ENCODE measurements at regions not wholly inside any gene's neighbourhood (a gene's known extent, or its start where the extent isn't known, plus 50 kb on each side); places are given as distances from the start of the nearest gene placed in this dataset.
"Not testable (repeated sequence)": the region's sequence is repeated elsewhere in the genome, so short reads cannot be mapped to it uniquely, and the experiment has no call there.

DNA sequence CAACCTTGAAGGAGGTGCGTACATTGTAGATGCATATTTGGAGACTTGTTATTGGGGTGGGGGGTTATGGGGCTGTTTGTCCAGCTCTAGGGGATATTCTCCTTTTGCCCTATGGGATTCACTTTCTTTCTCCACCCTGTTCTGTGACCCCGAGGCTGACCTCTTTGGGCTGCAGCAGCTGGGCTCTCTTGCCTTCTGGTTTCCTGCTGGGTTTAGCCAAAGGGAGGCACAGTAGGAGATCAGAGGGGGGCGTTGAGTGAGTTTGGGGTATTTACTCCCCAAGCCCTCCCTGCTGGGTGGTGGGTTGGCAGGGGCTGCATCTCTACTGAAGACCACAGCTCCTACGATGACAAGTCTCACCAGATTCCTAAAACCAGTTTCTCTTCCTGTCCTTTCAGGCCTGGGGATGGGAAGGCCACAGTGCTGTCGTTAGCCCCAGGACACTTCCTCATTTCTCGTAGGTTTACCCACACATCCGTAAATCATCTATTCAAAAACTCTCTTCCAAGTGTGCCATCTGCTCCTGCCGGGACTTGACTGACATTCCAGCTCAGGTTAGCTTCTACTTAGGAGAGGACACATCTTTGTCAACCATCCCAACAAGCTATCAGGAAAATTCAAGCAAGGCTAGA is 127.1 kb downstream of the TMEM30B start:
- no peak for DNase-seq

DNA sequence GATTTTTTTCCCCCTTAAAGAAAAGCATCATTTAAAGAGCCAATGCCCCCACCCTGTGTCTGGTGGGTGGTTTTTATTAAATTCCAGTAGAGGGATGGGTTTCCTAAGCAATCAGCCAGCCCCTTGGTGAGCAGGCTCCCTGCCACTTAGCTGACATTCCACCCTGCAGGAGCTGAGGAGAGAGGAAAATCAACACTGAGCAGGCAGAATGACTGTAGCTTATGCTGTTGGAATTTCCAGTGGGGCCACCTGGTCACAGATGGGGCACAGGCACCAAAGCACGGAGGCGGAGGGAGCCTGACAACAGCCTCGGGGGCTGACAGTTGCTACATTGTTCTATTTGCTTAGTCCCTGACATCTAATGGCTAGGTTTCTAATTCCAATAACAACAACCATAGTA is 127.7 kb downstream of the TMEM30B start:
- DNase-seq = no peak

DNA sequence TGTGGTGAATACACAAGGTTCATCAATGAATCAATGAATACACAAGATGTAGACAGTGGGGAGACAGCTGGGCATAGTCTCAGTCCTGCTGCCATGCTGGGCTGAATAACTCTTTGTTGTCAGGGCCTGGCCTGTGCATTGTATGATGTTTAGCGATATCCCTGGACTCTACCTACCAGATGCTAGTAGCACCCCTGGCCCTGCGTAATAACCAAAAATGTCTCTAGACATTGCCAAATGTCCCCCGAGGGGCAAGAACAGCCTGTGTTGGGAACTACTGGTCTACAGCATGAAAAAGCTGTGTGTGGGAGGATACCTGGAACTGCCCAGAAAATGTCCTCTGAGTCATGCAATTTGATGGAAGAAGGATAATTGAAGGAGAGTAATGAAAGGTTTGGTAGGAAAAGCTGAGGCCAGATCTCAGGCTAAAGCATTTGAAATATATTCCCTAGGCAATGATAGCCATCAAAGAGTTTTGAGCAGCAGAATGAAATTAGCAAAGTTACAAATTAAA is 128.2 kb downstream of the TMEM30B start:
- DNase-seq = no peak

DNA sequence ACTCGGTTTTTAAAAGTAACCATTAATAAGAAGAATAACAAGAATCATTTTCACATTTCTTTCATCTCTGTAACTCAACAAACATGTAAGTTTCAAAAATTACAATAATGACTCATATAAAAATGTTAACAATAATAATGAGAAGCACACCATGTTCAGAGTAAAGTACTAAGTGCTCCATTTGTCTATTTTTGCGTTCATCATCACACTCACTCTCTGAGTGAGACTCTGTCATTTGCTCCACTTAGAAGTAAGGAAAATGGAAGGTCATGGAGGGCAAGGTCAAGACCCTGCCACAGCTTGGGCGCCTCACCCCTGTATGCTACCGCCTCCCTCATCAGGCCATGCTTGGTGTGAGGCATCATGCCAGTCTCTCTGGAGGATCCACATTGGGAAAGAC is 129.9 kb downstream of the TMEM30B start:
- no peak for DNase-seq

DNA sequence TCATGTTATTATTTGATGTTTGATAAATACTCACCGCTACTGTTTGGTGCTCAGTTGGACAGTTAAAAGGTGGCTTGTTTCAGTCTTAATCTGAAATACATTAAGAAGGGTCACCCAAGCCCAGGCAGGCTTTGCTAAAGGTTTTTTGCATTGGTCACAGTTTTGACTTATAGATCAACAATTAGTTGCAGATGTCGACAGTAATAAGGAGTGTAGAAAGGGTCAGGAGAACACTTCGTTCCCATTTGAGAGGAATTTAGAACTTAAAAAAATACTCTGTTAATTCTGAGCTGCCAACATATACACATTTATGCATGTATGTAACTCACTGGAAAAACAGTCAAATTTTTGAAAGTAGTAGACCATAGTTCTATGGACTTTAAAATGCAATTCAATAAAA is 130.3 kb downstream of the TMEM30B start:
- DNase-seq = no peak

DNA sequence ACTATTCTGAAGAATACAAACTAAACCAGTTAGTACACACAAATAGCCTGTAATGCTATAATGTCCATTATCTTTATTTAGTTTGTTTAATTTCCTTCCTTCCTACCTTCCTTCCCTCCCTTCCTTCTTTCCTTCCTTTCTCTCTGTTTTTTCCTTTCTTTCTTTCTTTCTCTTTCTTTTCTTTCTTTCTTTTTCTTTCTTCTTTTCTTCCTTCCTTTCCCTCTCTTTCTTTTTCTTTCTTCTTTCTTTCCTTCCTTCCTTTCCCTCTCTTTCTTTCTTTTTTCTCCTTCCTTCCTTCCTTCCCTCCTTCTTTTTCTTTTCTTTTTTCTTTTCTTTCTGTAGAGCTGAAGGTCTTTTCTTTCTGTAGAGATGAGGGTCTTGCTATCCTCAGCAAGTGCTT is 131.2 kb downstream of the TMEM30B start:
- no peak for DNase-seq

DNA sequence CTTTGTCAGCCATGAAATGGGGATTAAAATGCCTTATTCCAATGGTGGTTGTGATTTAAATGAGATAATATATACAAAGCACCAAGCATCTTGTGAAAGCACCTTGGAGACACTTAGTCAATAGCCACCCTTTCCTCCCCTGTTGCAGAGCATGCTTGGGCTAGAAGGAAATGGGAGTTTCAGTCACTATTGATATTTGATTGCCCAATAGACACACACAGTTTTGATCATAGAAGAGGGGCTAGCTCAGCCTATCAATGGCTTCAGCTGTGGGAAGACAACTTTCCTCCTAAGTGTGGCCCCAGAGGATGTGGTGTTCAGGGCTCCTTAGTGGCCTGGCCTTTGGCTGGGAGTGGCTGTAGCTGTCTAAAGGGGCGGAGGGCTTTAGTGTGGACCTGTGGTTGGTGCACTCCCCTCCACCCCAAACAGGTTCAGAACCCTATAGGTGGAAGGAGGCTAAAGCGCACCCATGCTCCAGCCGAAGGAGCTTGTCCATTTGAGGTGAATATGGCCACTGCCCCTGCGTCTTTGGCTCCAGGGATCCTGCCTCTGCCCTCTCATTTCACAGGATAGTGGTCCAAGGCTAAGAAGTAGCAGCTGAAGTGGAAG is 132.3 kb downstream of the TMEM30B start:
- no peak for DNase-seq

DNA sequence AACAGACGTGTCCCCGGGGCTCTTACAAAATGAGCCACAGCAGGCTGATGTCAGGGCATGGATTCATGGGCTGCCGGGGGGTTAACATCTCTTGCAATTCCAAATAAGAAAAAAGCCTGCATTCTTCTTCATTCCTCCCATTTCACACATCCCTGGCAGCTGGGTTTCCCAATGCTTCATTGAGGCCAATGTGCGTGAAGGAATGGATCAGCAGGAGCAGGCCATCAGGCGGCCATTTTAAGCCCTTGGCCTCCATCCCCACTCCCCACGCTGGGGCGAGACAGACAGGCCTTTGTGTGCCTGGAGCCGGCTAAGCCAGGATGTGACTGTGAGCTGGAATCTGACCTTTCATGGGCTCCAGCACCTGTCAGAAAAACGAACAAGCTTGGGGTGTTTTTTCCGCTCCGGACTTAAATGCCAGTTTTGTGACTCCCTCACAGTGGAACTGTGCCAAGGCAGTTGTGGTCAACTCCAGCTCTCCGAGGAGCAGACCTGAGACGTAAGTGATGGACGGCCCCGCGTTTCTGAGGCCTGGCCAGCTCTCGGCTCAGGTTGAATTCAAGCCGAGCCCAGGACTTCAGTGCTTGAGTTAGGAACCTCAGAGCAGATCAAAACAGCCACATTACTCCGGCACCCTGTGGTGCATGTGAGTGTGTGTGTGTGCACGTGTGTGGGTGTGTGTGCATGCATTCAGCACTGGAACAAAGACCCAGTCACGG is 133.1 kb downstream of the TMEM30B start:
- no peak for DNase-seq

DNA sequence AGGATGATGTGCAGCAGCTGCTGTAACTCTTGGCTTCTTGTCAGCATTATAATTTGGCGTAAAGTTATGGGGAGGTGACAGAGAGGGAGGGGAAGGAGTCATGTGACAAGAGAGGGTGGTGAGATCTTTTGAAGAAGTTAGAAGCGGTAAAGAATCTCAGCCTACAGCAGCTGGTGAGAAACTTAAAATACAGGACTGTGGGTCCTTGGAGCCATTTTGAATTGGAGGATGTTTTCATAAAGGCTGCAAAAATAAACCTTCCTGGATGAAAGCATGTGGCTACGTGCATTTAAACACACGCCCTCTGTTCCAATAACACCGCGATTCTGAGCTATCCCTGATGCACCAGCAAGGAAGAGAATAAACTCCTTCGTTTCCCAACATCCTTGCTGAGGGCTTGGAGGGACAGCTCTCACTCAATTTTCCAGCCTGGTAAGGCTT is 133.7 kb downstream of the TMEM30B start:
- DNase-seq = no peak

DNA sequence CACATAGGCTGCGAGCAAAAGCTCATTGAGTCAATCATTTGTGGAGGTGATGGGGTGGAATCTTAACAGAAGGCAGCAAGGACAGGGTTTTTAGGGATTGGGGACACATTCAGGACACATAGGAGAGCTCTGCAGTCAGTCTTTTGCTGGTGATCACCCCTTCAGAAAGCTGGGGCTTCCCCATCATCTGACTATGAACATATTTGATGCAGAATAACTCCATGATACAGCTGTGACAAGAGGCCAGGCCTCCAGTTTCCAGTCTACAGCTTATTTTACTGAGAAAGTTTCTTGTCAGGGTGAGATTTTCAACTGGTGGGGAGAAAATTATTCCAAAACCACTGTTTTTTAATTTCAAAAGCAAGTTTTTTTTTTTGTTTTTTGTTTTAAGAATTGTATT is 134.2 kb downstream of the TMEM30B start:
- no peak for DNase-seq

DNA sequence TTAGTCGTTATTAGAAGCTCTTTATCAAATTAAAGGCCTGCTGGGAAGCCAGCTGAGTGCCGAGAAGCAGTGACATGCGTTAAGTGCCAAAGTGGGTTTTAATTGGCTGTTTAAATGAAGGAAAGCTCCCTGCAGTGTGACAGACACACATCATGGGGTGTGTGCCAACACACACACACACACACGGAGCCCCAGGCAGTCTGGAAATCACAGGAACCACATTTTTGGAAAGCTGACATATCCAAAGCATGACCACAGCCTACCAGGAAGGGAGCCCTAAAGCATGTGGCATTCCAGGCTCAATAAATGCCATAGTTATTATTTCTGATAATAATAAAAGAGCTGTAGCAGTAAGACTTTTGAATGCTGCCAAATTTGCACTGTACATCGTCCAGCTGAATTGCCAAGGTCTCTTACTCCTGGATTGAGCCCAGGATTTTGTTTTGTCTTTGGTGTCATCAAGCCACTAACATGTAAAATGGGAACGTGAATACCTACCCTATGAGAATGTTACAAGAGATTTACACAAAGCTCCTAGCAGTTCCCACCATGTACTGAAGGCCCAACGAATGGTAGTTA is 135.1 kb downstream of the TMEM30B start:
- DNase-seq = no peak

DNA sequence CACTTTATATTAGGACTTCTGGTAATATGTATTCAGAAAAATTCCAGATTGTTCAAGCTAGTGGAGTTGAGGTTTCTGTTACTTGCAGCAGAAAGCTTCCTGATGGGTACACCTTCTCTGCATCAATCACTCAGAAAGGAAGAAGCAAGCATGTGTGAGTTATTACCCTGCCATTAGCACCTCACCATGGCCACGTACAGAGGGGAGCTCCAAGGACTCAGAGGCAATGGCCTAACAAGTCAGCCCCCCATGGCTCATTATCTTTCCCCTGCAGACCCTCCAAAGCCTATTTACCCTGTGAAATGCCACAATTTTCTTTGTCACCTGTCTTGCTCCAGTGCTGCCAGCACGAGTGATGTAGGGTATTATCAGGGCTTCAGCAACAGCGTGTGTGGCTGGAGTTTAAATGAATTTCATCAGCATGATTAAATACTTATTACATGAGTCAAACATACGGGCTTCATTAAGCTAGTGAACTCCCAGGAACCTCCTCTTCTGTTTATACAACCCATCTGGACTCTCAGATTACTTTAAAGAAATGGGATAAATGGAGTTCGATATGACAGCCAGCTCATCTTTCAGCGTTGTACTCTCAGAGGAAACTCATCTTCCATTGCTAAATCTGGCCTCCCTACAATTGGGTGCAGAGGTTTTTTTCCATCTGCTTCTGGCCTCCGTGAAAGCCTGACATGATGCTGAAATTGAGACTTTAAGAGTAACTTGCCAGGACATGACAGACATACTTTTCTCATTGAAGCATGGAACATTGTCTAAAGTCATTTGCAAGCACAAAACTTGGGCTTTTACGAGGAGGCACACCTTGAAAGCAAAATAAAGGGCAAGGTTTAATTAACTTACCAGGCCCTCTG is 135.9 kb downstream of the TMEM30B start:
- no peak for DNase-seq

DNA sequence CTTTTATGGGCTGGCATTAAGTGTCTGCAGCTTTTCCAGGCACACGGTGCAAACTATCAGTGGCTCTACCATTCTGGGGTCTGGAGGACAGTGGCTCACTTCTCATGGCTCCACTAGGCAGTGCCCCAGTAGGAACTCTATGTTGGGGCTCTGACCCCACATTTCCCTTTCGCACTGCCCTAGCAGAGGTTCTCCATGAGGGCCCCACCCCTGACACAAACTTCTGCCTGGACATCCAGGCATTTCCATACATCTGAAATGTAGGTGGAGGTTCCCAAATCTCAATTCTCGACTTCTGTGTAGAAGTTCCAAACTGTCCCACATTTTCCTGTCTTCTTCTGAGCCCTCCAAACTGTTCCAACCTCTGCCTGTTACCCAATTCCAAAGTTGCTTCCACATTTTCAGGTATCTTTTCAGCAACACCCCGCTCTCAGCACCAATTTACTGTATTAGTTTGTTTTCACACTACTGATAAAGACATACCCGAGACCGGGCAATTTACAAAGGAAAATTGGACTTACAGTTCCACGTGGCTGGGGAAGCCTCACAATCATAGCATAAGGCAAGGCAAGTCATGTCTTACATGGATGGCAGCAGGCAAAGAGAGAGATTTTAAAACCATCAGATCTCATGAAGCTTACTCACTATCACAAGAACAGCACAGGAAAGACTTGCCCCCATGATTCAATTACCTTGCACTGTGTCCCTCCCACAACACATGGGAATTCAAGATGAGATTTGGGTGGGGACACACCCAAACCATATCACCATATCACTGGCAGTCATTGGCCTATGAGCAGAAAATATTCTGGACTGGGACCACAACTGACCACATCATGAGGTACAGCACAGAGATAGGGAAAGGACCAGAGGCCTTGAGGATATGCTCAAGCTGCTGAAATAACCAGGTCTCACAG is 136.8 kb downstream of the TMEM30B start:
- DNase-seq = not testable (repeated sequence)

DNA sequence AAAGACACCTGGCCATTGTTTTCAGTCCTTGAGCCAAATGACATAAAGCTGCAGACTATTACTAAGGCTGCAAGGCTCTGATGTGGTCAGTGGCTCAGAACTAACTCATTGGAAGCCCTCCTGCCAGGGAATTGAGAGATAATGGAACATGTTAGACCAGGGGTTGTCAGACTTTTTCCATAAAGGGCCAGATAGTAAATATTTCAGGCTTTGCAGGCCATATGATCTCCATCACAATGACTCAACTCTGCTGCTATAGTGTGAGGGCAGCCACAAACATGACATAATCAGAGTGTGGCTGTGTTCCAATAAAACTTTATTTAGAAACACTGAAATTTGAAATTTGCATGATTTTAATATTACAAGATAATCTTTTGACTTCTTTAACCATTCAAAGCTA is 140.3 kb downstream of the TMEM30B start:
- DNase-seq = no peak

DNA sequence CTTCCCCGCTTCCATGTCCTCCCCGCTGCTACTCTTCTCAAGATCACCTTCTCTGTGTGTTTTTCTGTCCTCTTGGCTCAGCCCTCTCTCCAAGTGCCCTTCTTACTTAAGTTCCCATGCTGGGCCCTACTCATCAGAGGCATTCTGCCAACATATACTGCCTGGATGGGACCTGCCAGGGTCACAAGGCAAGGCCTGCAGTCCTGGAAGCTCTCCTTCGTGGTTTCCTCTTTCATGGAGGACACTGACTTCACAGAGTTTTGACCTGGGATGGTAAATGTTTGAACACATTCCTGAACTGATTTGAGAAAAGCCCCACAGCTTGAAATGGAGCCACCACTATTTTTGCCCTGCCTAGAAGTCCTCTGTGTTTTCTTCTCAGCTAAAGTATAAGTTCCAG is 140.9 kb downstream of the TMEM30B start:
- DNase-seq = no peak

DNA sequence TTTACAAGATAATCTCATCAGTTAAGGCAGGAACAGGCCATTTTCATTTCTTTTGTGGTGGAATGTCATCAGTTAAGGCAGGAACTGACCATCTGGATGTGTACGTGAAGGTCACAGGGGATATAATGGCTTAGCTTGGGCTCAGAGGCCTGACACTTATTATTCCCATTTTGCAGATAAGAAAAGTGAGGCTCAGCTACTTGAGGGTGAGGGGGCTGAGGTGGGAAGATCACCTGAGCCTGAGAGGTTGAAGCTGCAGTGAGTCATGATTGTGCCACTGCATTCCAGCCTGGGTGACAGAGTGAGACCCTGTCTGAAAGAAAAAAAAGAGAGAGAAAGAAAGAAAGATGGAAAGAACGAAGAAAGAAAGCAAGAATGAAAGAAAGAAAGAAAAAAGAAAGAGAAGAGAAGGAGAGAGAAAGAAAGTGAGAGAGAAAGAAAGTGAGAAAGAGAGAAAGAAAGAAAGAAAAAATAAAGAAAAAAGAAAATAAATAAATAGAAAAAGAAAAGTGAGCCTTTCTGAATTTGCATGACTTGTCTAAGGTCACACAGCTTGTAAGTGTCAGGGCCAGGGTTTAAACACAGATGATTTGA is 142.0 kb downstream of the TMEM30B start:
- DNase-seq = no peak

DNA sequence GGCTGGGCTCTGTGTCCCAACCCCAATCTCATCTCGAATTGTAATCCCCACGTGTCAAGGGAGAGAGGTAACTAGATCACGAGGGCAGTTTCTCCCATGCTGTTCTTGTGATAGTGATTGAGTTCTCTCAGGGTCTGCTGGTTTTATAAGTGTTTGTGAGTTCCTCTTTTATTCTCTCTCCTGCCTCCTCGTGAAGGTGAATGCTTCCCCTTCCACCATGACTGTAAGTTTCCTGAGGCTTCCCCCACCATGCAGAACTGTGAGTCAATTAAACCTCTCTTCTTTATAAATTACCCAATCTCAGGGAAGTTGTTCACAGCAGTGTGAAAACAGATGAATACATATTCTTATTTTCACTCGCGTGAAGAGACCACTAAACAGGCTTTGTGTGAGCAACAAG is 148.2 kb downstream of the TMEM30B start:
- DNase-seq = no peak

DNA sequence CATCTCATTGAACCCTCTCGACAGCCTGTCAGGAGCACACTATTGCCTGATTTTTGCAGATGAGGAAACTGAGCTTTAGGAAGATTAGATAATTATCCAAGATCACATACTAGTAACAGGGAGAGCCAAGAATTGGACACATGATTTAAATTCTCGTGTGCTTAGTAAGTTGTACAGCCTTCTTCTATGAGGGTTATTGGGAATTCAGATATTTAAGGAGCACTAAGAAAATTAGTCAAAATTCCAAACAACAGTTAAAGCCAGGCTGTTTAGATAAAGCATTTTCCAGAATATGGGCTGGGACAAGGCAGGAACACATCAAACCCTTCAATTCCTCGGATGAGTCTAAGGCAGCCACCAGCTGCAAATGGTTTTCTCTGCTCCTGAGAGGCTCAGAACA is 148.8 kb downstream of the TMEM30B start:
- DNase-seq = no peak

DNA sequence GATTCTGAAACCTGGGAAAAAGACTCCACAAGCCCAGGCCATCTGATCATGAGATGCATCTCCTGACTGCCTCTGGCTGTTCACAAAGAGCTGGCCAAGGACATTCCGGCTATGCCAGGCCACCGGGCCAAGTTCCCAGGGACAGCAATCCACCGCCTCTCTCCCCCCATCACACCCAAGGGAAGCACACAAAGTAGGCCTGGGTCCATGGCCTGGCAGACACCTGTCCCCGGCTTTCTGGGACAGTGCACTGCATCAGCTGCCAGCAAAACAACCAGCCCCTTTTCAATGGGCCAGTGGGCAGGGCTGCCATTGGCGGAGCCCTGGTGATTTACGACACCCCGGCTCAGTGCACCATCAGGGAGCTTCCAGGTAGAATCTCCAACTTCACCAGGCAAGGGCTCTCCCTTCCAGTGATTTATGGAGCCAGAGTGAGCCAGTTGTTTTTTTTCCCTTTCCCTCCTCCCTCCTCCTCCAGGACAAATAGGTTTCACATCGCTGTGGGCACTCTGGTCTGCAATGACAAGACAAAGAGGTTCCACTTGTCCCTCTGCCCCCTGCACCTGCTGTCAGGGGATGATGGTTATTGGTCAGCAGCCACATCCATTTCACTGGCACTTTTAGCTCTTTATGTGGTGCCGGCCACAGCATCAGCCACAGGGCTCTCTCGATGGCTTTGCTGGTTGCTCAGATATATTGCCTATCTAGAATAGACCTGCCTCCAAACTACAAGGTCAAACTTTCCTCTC is 149.6 kb downstream of the SLC38A6 start:
- DNase-seq = no peak

DNA sequence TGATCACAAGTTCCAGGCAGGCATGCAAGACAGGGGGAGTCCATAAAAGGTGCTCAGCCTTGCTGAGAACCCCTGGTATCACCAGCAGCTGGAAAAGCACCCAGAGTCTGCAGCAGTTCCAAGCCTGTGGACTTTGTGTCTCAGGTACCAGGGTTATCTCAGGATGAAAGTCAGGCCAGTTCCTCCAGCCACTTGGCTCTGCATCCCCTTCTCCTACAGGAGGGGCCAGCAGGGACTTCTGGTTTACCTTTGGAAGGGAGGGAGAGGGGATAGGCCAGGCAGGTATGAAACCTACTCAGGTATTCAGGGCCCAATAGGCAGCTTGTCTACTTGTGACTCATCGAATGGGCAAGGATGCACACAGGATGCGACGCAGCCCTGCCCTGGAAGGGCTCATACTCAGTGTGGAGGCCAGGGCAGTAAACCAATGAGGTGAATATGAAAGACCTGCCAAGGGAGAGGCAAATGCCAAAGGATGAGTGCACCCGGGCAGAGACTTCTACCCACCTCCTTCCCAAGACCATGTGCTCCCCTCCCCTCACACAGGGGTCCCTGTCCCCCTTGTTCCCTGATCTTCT is 148.2 kb downstream of the SLC38A6 start:
- no peak for DNase-seq

Data from CD4-positive, alpha-beta T cell treated with Interleukin-10 for 1 hour (primary cell).